Thyroid gland (tissue), 4 donors: ENCODE measurements at regions not wholly inside any gene's neighbourhood (a gene's known extent, or its start where the extent isn't known, plus 50 kb on each side); places are given as distances from the start of the nearest gene placed in this dataset.

Source experiments
- DNase-seq, 2 donors: peaks; one replicate each; pipeline ENCODE4 v3.0.0-alpha.2; 2019
- H3K27ac ChIP-seq, 3 donors: fragments of 200-600 bp; sonication (generic); 1 replicate in 2 of 3; 2 replicates in 1 of 3; pipeline ENCODE4 v1.5.1; 2016 to 2019; ENCODE audit warnings: mild to moderate bottlenecking in 1 of 3, moderate library complexity in 1 of 3
- H3K27me3 ChIP-seq: fragments of 200-600 bp; sonication (generic); one replicate; pipeline ENCODE4 v1.5.1; 2019
- H3K36me3 ChIP-seq, 2 donors: fragments of 200-600 bp; sonication (generic); one replicate each; pipeline ENCODE4 v1.5.1; 2016 to 2019
- H3K4me1 ChIP-seq, 2 donors: fragments of 200-600 bp; sonication (generic); one replicate each; pipeline ENCODE4 v1.5.1; 2017 to 2019
- H3K4me3 ChIP-seq, 3 donors: fragments of 200-600 bp; sonication (generic); replicated peaks in 1 of 3; 1 replicate in 2 of 3; 2 replicates in 1 of 3; pipeline ENCODE4 v1.5.1; 2016; ENCODE audit warnings: mild to moderate bottlenecking in 1 of 3
- H3K9me3 ChIP-seq: fragments of 200-600 bp; sonication (generic); one replicate; pipeline ENCODE4 v1.5.1; 2017
- CTCF ChIP-seq, 6 experiments: fragments of 200-600 bp in 3 of 6; fragments of 450-650 bp in 3 of 6; sonication (generic) in 3 of 6; IDR thresholded peaks; one replicate each; pipeline ENCODE4 v1.5.1; 2016 to 2019; ENCODE audit warnings: antibody characterized with exemption in 6 of 6, mild to moderate bottlenecking in 2 of 6, inconsistent platforms in 1 of 6, moderate library complexity in 1 of 6
- POLR2A ChIP-seq, 2 donors: fragments of 450-650 bp; IDR thresholded peaks; one replicate each; pipeline ENCODE4 v1.6.1; 2017; ENCODE audit warnings: antibody characterized with exemption in 2 of 2, mild to moderate bottlenecking in 2 of 2, moderate library complexity in 1 of 2
- WGBS, 2 donors: methylation state at CpG; one replicate each; pipeline ENCODE4 v1.1.5; 2017; 5-methylcytosine and 5-hydroxymethylcytosine counted together
- intact Hi-C: fragments of 100-400 bp; cut with DNase I; formaldehyde crosslinking; loops from one replicate; pipeline ENCODE4 v1.15.1; 2023

GRCh38 chr19:28706693-28707092 lies 506.3 kb downstream of the UQCRFS1 start:
- Histone ChIP-seq H3K9me3 (no peaks in the 10 kb centered on the region), H3K27ac (no peak overlapping the region), H3K4me1 (no peaks in the 10 kb centered on the region), H3K27me3 (no peaks in the 10 kb centered on the region), H3K36me3 (no peaks in the 10 kb centered on the region), H3K4me3 (no peak overlapping the region)
- 84 to 90% methylated on average over 2 of the region's 2 CpGs for WGBS, 2 donors
- no peak for DNase-seq
- intact Hi-C loops: no loop called here
- no peak for TF ChIP-seq CTCF (IDR thresholded peaks at IDR 0.05)
- TF ChIP-seq POLR2A (IDR thresholded peaks at IDR 0.05): no peak

GRCh38 chr19:28705008-28705407 lies 507.9 kb downstream of the UQCRFS1 start:
- Histone ChIP-seq H3K4me1 (no peaks in the 10 kb centered on the region), H3K4me3 (no peak overlapping the region), H3K9me3 (no peaks in the 10 kb centered on the region), H3K27me3 (no peaks in the 10 kb centered on the region), H3K27ac (no peak overlapping the region), H3K36me3 (no peaks in the 10 kb centered on the region)
- intact Hi-C loops: no loop called here
- TF ChIP-seq POLR2A (IDR thresholded peaks at IDR 0.05): no peak
- no peak for TF ChIP-seq CTCF (IDR thresholded peaks at IDR 0.05)
- WGBS, 2 donors: 67 to 69% methylated on average over 3 of the region's 3 CpGs
- DNase-seq: no peak

DNA sequence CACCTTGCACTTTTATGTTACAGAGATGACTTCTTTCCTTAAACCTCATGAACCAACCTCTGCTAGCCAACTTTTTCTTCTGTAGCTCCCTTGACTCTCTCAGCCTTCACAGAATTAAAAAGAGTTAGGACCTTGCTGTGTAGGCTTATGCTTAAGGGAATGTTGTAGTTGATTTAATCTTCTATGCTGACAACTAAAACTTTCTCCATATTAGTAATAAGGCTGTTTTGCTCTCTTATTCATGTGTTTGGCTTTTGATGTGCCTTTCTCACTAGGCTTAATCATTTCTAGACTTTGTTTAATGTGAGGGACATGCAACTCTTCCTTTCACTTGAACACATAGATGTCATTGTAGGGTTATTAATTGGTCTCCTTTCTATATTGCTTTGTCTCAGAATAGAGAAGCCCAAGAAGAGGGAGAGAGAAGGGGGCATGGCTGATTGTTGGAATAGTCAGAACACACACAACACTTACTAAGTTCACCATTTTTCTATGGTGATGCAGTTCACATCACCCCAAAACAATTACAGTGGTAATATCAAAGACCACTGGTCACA lies 509.5 kb downstream of the UQCRFS1 start:
- intact Hi-C loops: no loop called here

GRCh38 chr19:28701491-28701890 lies 511.5 kb downstream of the UQCRFS1 start:
- intact Hi-C loops: no loop called here
- 75 to 79% methylated on average over 1 of the region's 1 CpG for WGBS, 2 donors
- no peak for DNase-seq
- H3K36me3 ChIP-seq: no peaks in the 10 kb centered on the region
- TF ChIP-seq POLR2A (IDR thresholded peaks at IDR 0.05) (no peak), CTCF (IDR thresholded peaks at IDR 0.05) (no peak)
- H3K4me3 ChIP-seq: no peak overlapping the region
- H3K9me3 ChIP-seq: no peaks in the 10 kb centered on the region
- no peaks in the 10 kb centered on the region for H3K4me1 ChIP-seq
- no peaks in the 10 kb centered on the region for H3K27me3 ChIP-seq
- H3K27ac ChIP-seq: no peak overlapping the region

More for the DNA sequence above, 509.5 kb downstream of the UQCRFS1 start:
- no peak overlapping the region for H3K4me3 ChIP-seq
- H3K36me3 ChIP-seq: no peaks in the 10 kb centered on the region
- TF ChIP-seq CTCF (IDR thresholded peaks at IDR 0.05) (no peak), POLR2A (IDR thresholded peaks at IDR 0.05) (no peak)
- no peaks in the 10 kb centered on the region for H3K9me3 ChIP-seq
- no peaks in the 10 kb centered on the region for H3K4me1 ChIP-seq
- no peak for DNase-seq
- no peaks in the 10 kb centered on the region for H3K27me3 ChIP-seq
- no peak overlapping the region for H3K27ac ChIP-seq

DNA sequence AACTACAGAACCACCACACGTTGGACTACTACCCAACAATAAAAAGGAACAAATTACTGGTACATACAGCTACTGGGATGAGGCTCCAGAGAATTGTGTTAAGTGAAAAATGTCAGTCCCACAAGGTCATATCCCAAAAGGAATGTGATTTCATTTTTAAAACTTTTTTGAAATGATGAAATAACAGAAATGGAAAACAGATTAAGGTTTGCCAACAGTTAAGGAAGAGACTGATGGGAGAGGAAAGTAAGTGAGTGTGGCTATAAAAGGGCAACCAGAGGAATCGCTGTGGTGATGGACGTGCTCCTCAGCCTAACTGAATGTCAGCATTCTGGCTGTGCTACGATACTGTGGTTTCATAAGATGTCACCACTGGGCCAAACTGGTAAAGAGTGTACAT lies 512.8 kb downstream of the UQCRFS1 start:
- Histone ChIP-seq H3K4me1 (no peaks in the 10 kb centered on the region), H3K27ac (no peak overlapping the region), H3K27me3 (no peaks in the 10 kb centered on the region), H3K36me3 (no peaks in the 10 kb centered on the region), H3K9me3 (no peaks in the 10 kb centered on the region), H3K4me3 (no peak overlapping the region)
- TF ChIP-seq CTCF (IDR thresholded peaks at IDR 0.05): no peak
- no peak for TF ChIP-seq POLR2A (IDR thresholded peaks at IDR 0.05)
- 72 to 77% methylated on average over 4 of the region's 4 CpGs for WGBS, 2 donors
- DNase-seq: no peak
- intact Hi-C loops: no loop called here
